ENCODE measurements at regions not wholly inside any gene's neighbourhood (a gene's known extent, or its start where the extent isn't known, plus 50 kb on each side); places are given as distances from the start of the nearest gene placed in this dataset.

DNA sequence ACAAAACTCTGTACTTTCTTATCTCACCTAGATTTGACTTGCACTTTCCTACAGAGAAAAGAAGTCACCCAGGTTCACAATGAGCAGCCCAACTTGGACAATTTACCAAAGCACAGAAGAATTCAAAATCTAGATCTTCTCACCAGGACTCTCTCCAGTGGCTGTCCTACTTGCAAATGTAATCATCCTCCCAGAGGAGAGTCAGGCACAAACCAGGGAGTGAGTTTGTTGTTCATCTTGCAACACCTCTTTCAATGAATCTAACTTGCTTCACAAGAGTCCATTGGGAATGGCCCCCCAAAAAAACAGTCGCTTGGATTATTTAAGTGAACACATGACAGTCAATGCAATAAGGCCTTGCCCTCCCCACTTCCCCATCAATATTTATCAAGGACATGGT, 144.6 kb downstream of the ATL2 start:
- Histone ChIP-seq H3K4me1 (no peaks in the 10 kb centered on the region), H3K27me3 (no peaks in the 10 kb centered on the region), H3K36me3 (no peaks in the 10 kb centered on the region), H3K9me3 (no peaks in the 10 kb centered on the region), H3K27ac (peak overlapping the region in 1 of 4 donors; percentile 38), H3K4me3 (no peak overlapping the region)
- no peak for TF ChIP-seq POLR2AphosphoS5 (IDR thresholded peaks at IDR 0.05)
- no peak for TF ChIP-seq EP300 (IDR thresholded peaks at IDR 0.05)
- WGBS, 2 donors (ENCODE audit: low coverage in 1 of 2), result 71 to 100% methylated on average over 1 of the region's 1 CpG
- ATAC-seq, result peak; percentile 39

- no peak for ATAC-seq
- WGBS, 2 donors (ENCODE audit: low coverage in 1 of 2), result 11 to 40% methylated on average over 2 to 3 of the region's 4 CpGs
- TF ChIP-seq EP300 (IDR thresholded peaks at IDR 0.05), result no peak
- no peak for TF ChIP-seq POLR2AphosphoS5 (IDR thresholded peaks at IDR 0.05)
- no peak for TF ChIP-seq POLR2A (IDR thresholded peaks at IDR 0.05)
- TF ChIP-seq, protein P1, sequence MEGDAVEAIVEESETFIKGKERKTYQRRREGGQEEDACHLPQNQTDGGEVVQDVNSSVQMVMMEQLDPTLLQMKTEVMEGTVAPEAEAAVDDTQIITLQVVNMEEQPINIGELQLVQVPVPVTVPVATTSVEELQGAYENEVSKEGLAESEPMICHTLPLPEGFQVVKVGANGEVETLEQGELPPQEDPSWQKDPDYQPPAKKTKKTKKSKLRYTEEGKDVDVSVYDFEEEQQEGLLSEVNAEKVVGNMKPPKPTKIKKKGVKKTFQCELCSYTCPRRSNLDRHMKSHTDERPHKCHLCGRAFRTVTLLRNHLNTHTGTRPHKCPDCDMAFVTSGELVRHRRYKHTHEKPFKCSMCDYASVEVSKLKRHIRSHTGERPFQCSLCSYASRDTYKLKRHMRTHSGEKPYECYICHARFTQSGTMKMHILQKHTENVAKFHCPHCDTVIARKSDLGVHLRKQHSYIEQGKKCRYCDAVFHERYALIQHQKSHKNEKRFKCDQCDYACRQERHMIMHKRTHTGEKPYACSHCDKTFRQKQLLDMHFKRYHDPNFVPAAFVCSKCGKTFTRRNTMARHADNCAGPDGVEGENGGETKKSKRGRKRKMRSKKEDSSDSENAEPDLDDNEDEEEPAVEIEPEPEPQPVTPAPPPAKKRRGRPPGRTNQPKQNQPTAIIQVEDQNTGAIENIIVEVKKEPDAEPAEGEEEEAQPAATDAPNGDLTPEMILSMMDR (IDR thresholded peaks at IDR 0.05), result no peak
- H3K4me1 ChIP-seq, result no peaks in the 10 kb centered on the region
- no peaks in the 10 kb centered on the region for H3K36me3 ChIP-seq
- H3K27ac ChIP-seq, result no peak overlapping the region
- H3K9me3 ChIP-seq, result no peaks in the 10 kb centered on the region
- H3K4me3 ChIP-seq, result no peak overlapping the region
- H3K27me3 ChIP-seq, result no peaks in the 10 kb centered on the region
Observed at GRCh38 chr2:38230756-38231155, 146.3 kb downstream of the ATL2 start.

GRCh38 chr2:38228753-38229152, 148.3 kb downstream of the ATL2 start:
- H3K4me1 ChIP-seq, result no peaks in the 10 kb centered on the region
- H3K27ac ChIP-seq, result no peak overlapping the region
- no peak for TF ChIP-seq POLR2A (IDR thresholded peaks at IDR 0.05)
- TF ChIP-seq POLR2AphosphoS5 (IDR thresholded peaks at IDR 0.05), result no peak
- no peak for TF ChIP-seq EP300 (IDR thresholded peaks at IDR 0.05)
- TF ChIP-seq, protein P1 (IDR thresholded peaks at IDR 0.05), result no peak
- no peaks in the 10 kb centered on the region for H3K9me3 ChIP-seq
- no peak overlapping the region for H3K4me3 ChIP-seq
- no peaks in the 10 kb centered on the region for H3K36me3 ChIP-seq
- no peak for ATAC-seq
- no peaks in the 10 kb centered on the region for H3K27me3 ChIP-seq

GRCh38 chr2:38224821-38225437, 149.0 kb upstream of the CYP1B1 start:
- Histone ChIP-seq H3K9me3 (no peaks in the 10 kb centered on the region), H3K27me3 (no peaks in the 10 kb centered on the region), H3K36me3 (no peaks in the 10 kb centered on the region), H3K4me1 (no peaks in the 10 kb centered on the region), H3K4me3 (no peak overlapping the region), H3K27ac (no peak overlapping the region)
- TF ChIP-seq EP300 (IDR thresholded peaks at IDR 0.05) (no peak), POLR2A (IDR thresholded peaks at IDR 0.05) (no peak), POLR2AphosphoS5 (IDR thresholded peaks at IDR 0.05) (no peak)
- TF ChIP-seq, protein P1 (IDR thresholded peaks at IDR 0.05), result no peak
- 79% methylated on average over 1 of the region's 1 CpG; no CpG with 5 or more reads in 1 of the 2 donors for WGBS, 2 donors (ENCODE audit: low coverage in 1 of 2)
- no peak for ATAC-seq

DNA sequence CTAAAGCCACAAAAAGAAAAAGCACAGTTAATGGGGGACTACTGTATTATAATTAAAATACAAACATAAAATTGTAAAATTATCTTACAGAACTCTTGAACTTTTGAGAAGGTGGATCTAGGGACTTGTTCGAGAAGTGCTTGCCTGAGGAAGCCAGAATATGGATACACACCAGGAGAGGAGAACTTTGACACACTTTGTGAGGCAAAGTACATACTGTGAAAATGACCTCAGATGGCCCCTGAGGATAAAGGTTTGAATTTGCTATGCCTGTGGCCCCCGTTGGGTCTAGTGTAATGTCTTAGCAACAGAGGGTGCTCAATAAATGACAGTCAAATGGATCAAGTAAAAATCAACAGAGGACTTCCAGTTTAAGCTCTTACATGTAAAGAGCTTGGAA, 148.2 kb upstream of the CYP1B1 start:
- no peaks in the 10 kb centered on the region for H3K36me3 ChIP-seq
- no peaks in the 10 kb centered on the region for H3K4me1 ChIP-seq
- H3K9me3 ChIP-seq, result no peaks in the 10 kb centered on the region
- H3K4me3 ChIP-seq, result no peak overlapping the region
- 90 to 100% methylated on average over 2 of the region's 2 CpGs for WGBS, 2 donors (ENCODE audit: low coverage in 1 of 2)
- H3K27me3 ChIP-seq, result no peaks in the 10 kb centered on the region
- H3K27ac ChIP-seq, result no peak overlapping the region
- TF ChIP-seq POLR2AphosphoS5 (IDR thresholded peaks at IDR 0.05), result no peak
- no peak for TF ChIP-seq POLR2A (IDR thresholded peaks at IDR 0.05)
- TF ChIP-seq EP300 (IDR thresholded peaks at IDR 0.05), result no peak
- TF ChIP-seq, protein P1 (IDR thresholded peaks at IDR 0.05), result no peak
- ATAC-seq, result no peak

All from gastroesophageal sphincter (tissue), 4 donors.